Right cardiac atrium (tissue), 5 donors: ENCODE measurements at regions not wholly inside any gene's neighbourhood (a gene's known extent, or its start where the extent isn't known, plus 50 kb on each side); places are given as distances from the start of the nearest gene placed in this dataset.

Source experiments
- ATAC-seq, 2 donors: fragments of 200-7000 bp; cut with Tn5 transposase; one replicate each; pipeline versions ENCODE4 v1.8.0 to v1.9.1; 2020; ENCODE audit warnings: moderate library complexity in 2 of 2, mild to moderate bottlenecking in 1 of 2
- DNase-seq, 3 donors: peaks; one replicate each; pipeline ENCODE4 v3.0.0-alpha.2; 2020
- H3K27ac ChIP-seq: one replicate; pipeline ENCODE4 v1.5.1; 2013; ENCODE audit warnings: mild to moderate bottlenecking, low read length, control low read depth, moderate library complexity
- H3K27me3 ChIP-seq: one replicate; pipeline ENCODE4 v1.6.1; 2013; ENCODE audit not compliant: control insufficient read depth, insufficient read depth
- H3K4me1 ChIP-seq: one replicate; pipeline ENCODE4 v1.6.1; 2013; ENCODE audit warnings: low read length; ENCODE audit not compliant: control insufficient read depth, insufficient read depth
- H3K4me3 ChIP-seq: one replicate; pipeline ENCODE4 v1.5.1; 2013; ENCODE audit warnings: low read length, control low read depth
- H3K9me3 ChIP-seq: one replicate; pipeline ENCODE4 v1.6.1; 2013; ENCODE audit warnings: low read length; ENCODE audit not compliant: control insufficient read depth
- WGBS: extraction: QIAGEN DNeasy Blood & Tissue Kit; methylation state at CpG from one replicate; pipeline ENCODE4 v1.1.7; 2013; 5-methylcytosine and 5-hydroxymethylcytosine counted together
- intact Hi-C, 4 donors: fragments of 100-400 bp; cut with DNase I; formaldehyde crosslinking; loops; one replicate each; pipeline versions ENCODE4 v1.11.0 to v1.14.0; 2022 to 2023
- donor health status: healthy with polysubstance abuse.
- donor health status: DM: no; HTN: yes; CAD: no.
- donor health status: DM: no; HTN: no; CAD: no.
- donor health status: DM: no; HTN: yes; CAD: no; lungs with severe emphysema.
- donor health status: DM: yes; HTN: yes; CAD: no.

GRCh38 chr3:154559623-154560022 is 129.6 kb upstream of the GPR149 start:
- no peaks in the 10 kb centered on the region for H3K9me3 ChIP-seq
- no peak for DNase-seq
- intact Hi-C loops, result no loop called here
- no peaks in the 10 kb centered on the region for H3K4me1 ChIP-seq
- WGBS, result 65% methylated on average over 2 of the region's 2 CpGs
- no peak overlapping the region for H3K27ac ChIP-seq
- H3K4me3 ChIP-seq, result no peak overlapping the region
- no peaks in the 10 kb centered on the region for H3K27me3 ChIP-seq
- ATAC-seq, result no peak

- intact Hi-C loops, result no loop called here
- no peaks in the 10 kb centered on the region for H3K9me3 ChIP-seq
- no peak for ATAC-seq
- H3K4me1 ChIP-seq, result no peaks in the 10 kb centered on the region
- no peak overlapping the region for H3K27ac ChIP-seq
- no peak for DNase-seq
- WGBS, result 11% methylated on average over 1 of the region's 1 CpG
- no peak overlapping the region for H3K4me3 ChIP-seq
- H3K27me3 ChIP-seq, result no peaks in the 10 kb centered on the region
Observed at GRCh38 chr3:154552338-154552737, 122.3 kb upstream of the GPR149 start.

- Histone ChIP-seq H3K27ac (no peak overlapping the region), H3K4me3 (no peak overlapping the region), H3K9me3 (no peaks in the 10 kb centered on the region), H3K27me3 (no peaks in the 10 kb centered on the region), H3K4me1 (no peaks in the 10 kb centered on the region)
- ATAC-seq, result no peak
- intact Hi-C loops, result no loop called here
- no peak for DNase-seq
- WGBS, result 65% methylated on average over 3 of the region's 3 CpGs
Observed at GRCh38 chr3:154549391-154549790, 119.4 kb upstream of the GPR149 start.

- intact Hi-C loops, result no loop called here
- ATAC-seq (no peak), DNase-seq (no peak)
- H3K9me3 ChIP-seq, result no peaks in the 10 kb centered on the region
- H3K27me3 ChIP-seq, result no peaks in the 10 kb centered on the region
- H3K4me1 ChIP-seq, result no peaks in the 10 kb centered on the region
- H3K27ac ChIP-seq, result no peak overlapping the region
- 71% methylated on average over 1 of the region's 1 CpG for WGBS
- H3K4me3 ChIP-seq, result no peak overlapping the region
Observed at GRCh38 chr3:154548341-154548740, 118.4 kb upstream of the GPR149 start.

DNA sequence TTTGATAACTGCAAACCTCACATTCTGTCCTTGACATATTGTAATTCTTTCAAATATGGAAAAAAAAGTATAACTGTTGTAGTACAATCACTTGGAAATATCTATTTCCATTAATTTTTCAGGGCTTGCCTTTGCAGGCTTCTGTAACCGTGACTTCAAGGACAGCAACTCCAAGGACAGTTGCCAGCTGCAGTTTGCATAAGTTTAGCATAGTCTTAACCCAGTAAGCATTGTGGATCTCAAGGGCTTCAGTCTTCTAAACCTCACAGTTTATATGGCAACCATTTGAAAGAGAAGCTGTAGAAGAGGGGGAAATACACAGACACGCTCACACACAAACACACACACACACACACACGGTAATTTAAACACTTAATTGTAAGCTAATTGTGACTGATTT is 112.8 kb upstream of the GPR149 start:
- no peak for DNase-seq
- H3K9me3 ChIP-seq, result no peaks in the 10 kb centered on the region
- WGBS, result 70% methylated on average over 3 of the region's 3 CpGs
- no peaks in the 10 kb centered on the region for H3K27me3 ChIP-seq
- H3K4me3 ChIP-seq, result no peak overlapping the region
- no peak for ATAC-seq
- no peaks in the 10 kb centered on the region for H3K4me1 ChIP-seq
- no peak overlapping the region for H3K27ac ChIP-seq
- intact Hi-C loops, result no loop called here

- Histone ChIP-seq H3K27ac (no peak overlapping the region), H3K9me3 (no peaks in the 10 kb centered on the region), H3K4me3 (no peak overlapping the region), H3K27me3 (no peaks in the 10 kb centered on the region), H3K4me1 (no peaks in the 10 kb centered on the region)
- no peak for DNase-seq
- 66% methylated on average over 2 of the region's 2 CpGs for WGBS
- intact Hi-C loops, result no loop called here
- no peak for ATAC-seq
Observed at GRCh38 chr3:154540950-154541604, 111.1 kb upstream of the GPR149 start.

DNA sequence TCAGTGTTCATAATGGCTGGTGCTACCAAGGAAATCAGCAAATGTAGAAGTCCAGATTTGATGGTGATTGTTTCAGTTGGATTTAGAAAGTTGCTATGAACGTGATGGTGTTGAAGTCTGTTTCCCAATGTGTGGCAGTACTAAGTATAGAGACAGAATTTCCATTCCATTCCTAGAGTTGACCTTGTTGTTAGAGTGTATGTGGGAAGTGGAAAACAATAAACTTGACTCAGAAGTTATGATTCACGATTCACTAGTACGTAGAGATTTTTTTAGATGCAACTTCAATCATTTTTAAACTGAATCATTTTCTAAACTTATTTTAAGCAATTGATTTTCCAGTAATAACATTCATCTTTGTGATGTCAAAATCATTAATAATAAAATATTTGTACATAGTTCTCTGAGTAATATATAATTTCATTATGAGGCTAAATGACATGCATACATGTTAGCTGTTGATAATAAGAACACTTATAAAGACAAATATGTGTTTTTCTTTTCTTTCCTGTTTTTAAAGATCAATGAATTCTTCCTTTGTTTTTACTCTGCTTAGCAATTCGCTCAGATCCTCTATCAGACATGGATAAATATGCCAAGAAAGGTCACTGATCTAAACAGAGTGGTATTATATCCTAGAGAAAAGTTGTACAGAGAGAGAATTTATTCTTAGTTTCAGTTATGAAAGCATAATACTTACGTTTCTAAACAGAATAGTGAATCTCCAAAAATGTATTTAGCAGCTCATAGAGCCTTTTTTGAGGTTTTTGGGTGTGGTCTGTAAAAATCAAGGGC is 108.8 kb upstream of the GPR149 start:
- ATAC-seq (no peak), DNase-seq (no peak)
- Histone ChIP-seq H3K9me3 (no peaks in the 10 kb centered on the region), H3K27me3 (no peaks in the 10 kb centered on the region), H3K4me3 (no peak overlapping the region), H3K27ac (no peak overlapping the region), H3K4me1 (no peaks in the 10 kb centered on the region)
- intact Hi-C loops, result no loop called here
- WGBS, result 58% methylated on average over 5 of the region's 5 CpGs

GRCh38 chr3:154536751-154537150 is 106.8 kb upstream of the GPR149 start:
- no peak overlapping the region for H3K4me3 ChIP-seq
- no peak for DNase-seq
- ATAC-seq, result no peak
- H3K27ac ChIP-seq, result no peak overlapping the region
- 74% methylated on average over 1 of the region's 1 CpG for WGBS
- intact Hi-C loops, result no loop called here
- no peaks in the 10 kb centered on the region for H3K4me1 ChIP-seq
- no peaks in the 10 kb centered on the region for H3K27me3 ChIP-seq
- H3K9me3 ChIP-seq, result no peaks in the 10 kb centered on the region

GRCh38 chr3:154522036-154522602 is 92.1 kb upstream of the GPR149 start:
- intact Hi-C loops, result no loop called here
- H3K4me3 ChIP-seq, result no peak overlapping the region
- ATAC-seq (no peak), DNase-seq (no peak)
- H3K4me1 ChIP-seq, result no peaks in the 10 kb centered on the region
- no peak overlapping the region for H3K27ac ChIP-seq
- H3K27me3 ChIP-seq, result no peaks in the 10 kb centered on the region
- H3K9me3 ChIP-seq, result no peaks in the 10 kb centered on the region

GRCh38 chr3:154517404-154517803 is 87.4 kb upstream of the GPR149 start:
- Histone ChIP-seq H3K27me3 (no peaks in the 10 kb centered on the region), H3K4me1 (no peaks in the 10 kb centered on the region), H3K9me3 (no peaks in the 10 kb centered on the region), H3K4me3 (no peak overlapping the region), H3K27ac (no peak overlapping the region)
- ATAC-seq (no peak), DNase-seq (no peak)
- WGBS, result 60% methylated on average over 2 of the region's 2 CpGs
- intact Hi-C loops, result no loop called here

DNA sequence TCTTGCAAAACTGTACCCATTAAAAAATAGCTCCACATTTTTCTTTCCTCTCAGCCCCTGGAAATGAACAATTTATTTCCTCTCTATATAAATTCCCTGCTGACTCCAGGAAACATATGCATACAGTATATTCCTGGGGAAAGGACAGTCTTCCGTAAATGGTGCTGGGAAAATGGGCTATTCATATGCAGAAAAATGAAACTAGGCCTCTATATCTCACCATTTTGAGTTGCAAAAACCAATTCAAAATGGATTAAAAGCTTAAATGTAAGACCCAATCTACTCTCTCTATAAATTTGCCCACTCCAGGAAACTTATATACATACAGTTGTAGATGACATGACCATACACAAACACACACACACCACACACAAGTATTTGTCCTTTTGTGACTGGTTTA is 85.9 kb upstream of the GPR149 start:
- H3K4me3 ChIP-seq, result no peak overlapping the region
- H3K27ac ChIP-seq, result no peak overlapping the region
- no peaks in the 10 kb centered on the region for H3K9me3 ChIP-seq
- intact Hi-C loops, result no loop called here
- ATAC-seq (no peak), DNase-seq (no peak)
- no peaks in the 10 kb centered on the region for H3K27me3 ChIP-seq
- H3K4me1 ChIP-seq, result no peaks in the 10 kb centered on the region
- WGBS, result 77% methylated on average over 1 of the region's 1 CpG
